ENCODE measurements at regions not wholly inside any gene's neighbourhood (a gene's known extent, or its start where the extent isn't known, plus 50 kb on each side); places are given as distances from the start of the nearest gene placed in this dataset.

- TF ChIP-seq POLR2AphosphoS5 (IDR thresholded peaks at IDR 0.05; ENCODE audit: borderline replicate concordance, low read depth, low read length) (no peak), EZH2 (IDR thresholded peaks at IDR 0.05) (no peak)
Observed at GRCh38 chr22:49100773-49101172, 726.9 kb downstream of the BRD1 start.
